Fibroblast of skin of back (primary cell): ENCODE measurements at regions not wholly inside any gene's neighbourhood (a gene's known extent, or its start where the extent isn't known, plus 50 kb on each side); places are given as distances from the start of the nearest gene placed in this dataset.

Experiments used
- DNase-seq: peaks from one replicate; pipeline ENCODE4 v3.0.0-alpha.2; 2013

GRCh38 chr21:16589006-16589898 lies 859.5 kb downstream of the USP25 start:
- no peak for DNase-seq

GRCh38 chr21:16590186-16590585 lies 860.4 kb downstream of the USP25 start:
- no peak for DNase-seq

- DNase-seq, result no peak
Measured at GRCh38 chr21:16590641-16591292, 861.0 kb downstream of the USP25 start.

- DNase-seq, result no peak
Measured at GRCh38 chr21:16592381-16592780, 862.6 kb downstream of the USP25 start.

- no peak for DNase-seq
Measured at GRCh38 chr21:16594191-16594590, 864.4 kb downstream of the USP25 start.

GRCh38 chr21:16596369-16596768 lies 866.6 kb downstream of the USP25 start:
- DNase-seq, result no peak

- no peak for DNase-seq
Measured at GRCh38 chr21:16597753-16598152, 868.0 kb downstream of the USP25 start.

- no peak for DNase-seq
Measured at GRCh38 chr21:16605597-16605996, 875.8 kb downstream of the USP25 start.

- DNase-seq, result no peak
Measured at GRCh38 chr21:16606271-16606670, 876.5 kb downstream of the USP25 start.

GRCh38 chr21:16608209-16608830 lies 878.5 kb downstream of the USP25 start:
- DNase-seq, result no peak

GRCh38 chr21:16619281-16619680 lies 889.5 kb downstream of the USP25 start:
- no peak for DNase-seq

GRCh38 chr21:16620786-16621320 lies 891.1 kb downstream of the USP25 start:
- DNase-seq, result no peak

GRCh38 chr21:16624479-16625118 lies 888.2 kb upstream of the CXADR start:
- no peak for DNase-seq

- DNase-seq, result no peak
Measured at GRCh38 chr21:16625491-16625890, 887.4 kb upstream of the CXADR start.

GRCh38 chr21:16633831-16634459 lies 878.9 kb upstream of the CXADR start:
- peak; percentile 28 for DNase-seq

- DNase-seq, result no peak
Measured at GRCh38 chr21:16634515-16634914, 878.3 kb upstream of the CXADR start.

- DNase-seq, result no peak
Measured at GRCh38 chr21:16640297-16641027, 872.4 kb upstream of the CXADR start.

GRCh38 chr21:16642353-16642752 lies 870.5 kb upstream of the CXADR start:
- no peak for DNase-seq

- peak; percentile 6 for DNase-seq
Measured at GRCh38 chr21:16644685-16645084, 868.2 kb upstream of the CXADR start.

- no peak for DNase-seq
Measured at GRCh38 chr21:16650714-16651366, 862.0 kb upstream of the CXADR start.

GRCh38 chr21:16651956-16652355 lies 860.9 kb upstream of the CXADR start:
- no peak for DNase-seq
